ENCODE measurements at regions not wholly inside any gene's neighbourhood (a gene's known extent, or its start where the extent isn't known, plus 50 kb on each side); places are given as distances from the start of the nearest gene placed in this dataset.

- BruUV-seq (replicated peaks), result no TSS peak
These were observed 144.6 kb upstream of the SGCD start for GRCh38 chr5:156182174-156182967.

GRCh38 chr5:156186760-156187159 lies 140.2 kb upstream of the SGCD start:
- H4K20me1 ChIP-seq (replicated peaks; ENCODE audit: control insufficient read depth, extremely low read depth, insufficient read depth, low read length), result no peaks in the 10 kb centered on the region
- FAIRE-seq, result no peak
- ChIA-PET CTCF (no interaction called here), POLR2A (no interaction called here)
- H3K4me1 ChIP-seq (ENCODE audit: control insufficient read depth, extremely low read depth, insufficient read depth, low read length), result no peaks in the 10 kb centered on the region
- no peak overlapping the region for H3K9ac ChIP-seq (replicated peaks; ENCODE audit: extremely low read depth, insufficient read depth, low read length)
- no peaks in the 10 kb centered on the region for H3K9me1 ChIP-seq (replicated peaks; ENCODE audit: control insufficient read depth, extremely low read depth, insufficient read depth, low read length)
- dilution Hi-C loops (cut with MboI; ENCODE audit: extremely low pct_ligation_motif_present, low sequenced_read_pairs), result no loop called here
- intact Hi-C loops (cut with micrococcal nuclease), result no loop called here
- BruUV-seq (replicated peaks), result no TSS peak
- no peak overlapping the region for H3K27ac ChIP-seq (ENCODE audit: insufficient read depth, low read depth, low read length)
- H3K36me3 ChIP-seq (ENCODE audit: control insufficient read depth in 2 of 2, extremely low read depth in 1 of 2, insufficient read depth in 2 of 2, low read length in 2 of 2), result no peaks in the 10 kb centered on the region
- H3K4me3 ChIP-seq (replicated peaks in 1 of 3; ENCODE audit: insufficient read depth in 1 of 3, low read depth in 1 of 3, low read length in 3 of 3), result no peak overlapping the region
- no peaks in the 10 kb centered on the region for H3K27me3 ChIP-seq (ENCODE audit: control insufficient read depth in 2 of 2, insufficient read depth in 2 of 2, low read length in 2 of 2)
- no peak overlapping the region for H3K4me2 ChIP-seq (ENCODE audit: insufficient read depth, low read length)
- peaks cover 4% of the 10 kb centered on the region for H3K9me3 ChIP-seq (replicated peaks; ENCODE audit: control insufficient read depth, insufficient read depth, low read length)
- H2AFZ ChIP-seq (ENCODE audit: low read depth, low read length), result no peak overlapping the region
- no peaks in the 10 kb centered on the region for H3K79me2 ChIP-seq (ENCODE audit: control insufficient read depth, insufficient read depth, low read length)
- DNase-seq (ENCODE audit: low read depth, low spot score), result no peak
- TF ChIP-seq MAX (IDR thresholded peaks at IDR 0.05; ENCODE audit: insufficient read depth, insufficient read length) (no peak), EZH2 (IDR thresholded peaks at IDR 0.05; ENCODE audit: borderline replicate concordance, low read depth, low read length, severe bottlenecking) (no peak), JUN (IDR thresholded peaks at IDR 0.05; ENCODE audit: borderline replicate concordance, insufficient read depth, insufficient read length, low read depth) (no peak), POLR2A (IDR thresholded peaks at IDR 0.05; ENCODE audit: low read depth, low read length) (no peak), MYC (IDR thresholded peaks at IDR 0.05; ENCODE audit: low read depth, low read length) (no peak), POLR2AphosphoS5 (IDR thresholded peaks at IDR 0.05; ENCODE audit: insufficient read depth, low read depth, low read length) (no peak), GATA2 (IDR thresholded peaks at IDR 0.05; ENCODE audit: insufficient read depth, insufficient read length, low read depth, low read length) (no peak), FOS (IDR thresholded peaks at IDR 0.05; ENCODE audit: borderline replicate concordance, insufficient read depth, low read length) (no peak), CTCF (IDR thresholded peaks at IDR 0.05; ENCODE audit: extremely low read depth in 1 of 2, insufficient read depth in 1 of 2, low read depth in 1 of 2, low read length in 2 of 2) (no peak)

More at GRCh38 chr5:156182174-156182967, 144.6 kb upstream of the SGCD start:
- no peak for FAIRE-seq
- dilution Hi-C loops (cut with MboI; ENCODE audit: extremely low pct_ligation_motif_present, low sequenced_read_pairs), result no loop called here
- intact Hi-C loops (cut with micrococcal nuclease), result no loop called here
- H3K4me1 ChIP-seq (ENCODE audit: control insufficient read depth, extremely low read depth, insufficient read depth, low read length), result no peaks in the 10 kb centered on the region
- TF ChIP-seq MAX (IDR thresholded peaks at IDR 0.05; ENCODE audit: insufficient read depth, insufficient read length), result no peak
- no peak for TF ChIP-seq POLR2A (IDR thresholded peaks at IDR 0.05; ENCODE audit: low read depth, low read length)
- POLR2A ChIA-PET, result no interaction called here
- H3K9me1 ChIP-seq (replicated peaks; ENCODE audit: control insufficient read depth, extremely low read depth, insufficient read depth, low read length), result no peaks in the 10 kb centered on the region
- no peaks in the 10 kb centered on the region for H3K36me3 ChIP-seq (ENCODE audit: control insufficient read depth in 2 of 2, extremely low read depth in 1 of 2, insufficient read depth in 2 of 2, low read length in 2 of 2)
- H3K79me2 ChIP-seq (ENCODE audit: control insufficient read depth, insufficient read depth, low read length), result no peaks in the 10 kb centered on the region
- no peak overlapping the region for H3K4me3 ChIP-seq (replicated peaks in 1 of 3; ENCODE audit: insufficient read depth in 1 of 3, low read depth in 1 of 3, low read length in 3 of 3)
- no peak overlapping the region for H2AFZ ChIP-seq (ENCODE audit: low read depth, low read length)
- no peaks in the 10 kb centered on the region for H3K27me3 ChIP-seq (ENCODE audit: control insufficient read depth in 2 of 2, insufficient read depth in 2 of 2, low read length in 2 of 2)
- H3K9me3 ChIP-seq (replicated peaks; ENCODE audit: control insufficient read depth, insufficient read depth, low read length), result no peaks in the 10 kb centered on the region
- no peak overlapping the region for H3K9ac ChIP-seq (replicated peaks; ENCODE audit: extremely low read depth, insufficient read depth, low read length)
- DNase-seq (ENCODE audit: low read depth, low spot score), result no peak
- H3K4me2 ChIP-seq (ENCODE audit: insufficient read depth, low read length), result no peak overlapping the region
- H4K20me1 ChIP-seq (replicated peaks; ENCODE audit: control insufficient read depth, extremely low read depth, insufficient read depth, low read length), result no peaks in the 10 kb centered on the region
- no peak overlapping the region for H3K27ac ChIP-seq (ENCODE audit: insufficient read depth, low read depth, low read length)
- CTCF ChIA-PET, result no interaction called here

All from endothelial cell of umbilical vein (primary cell).